Brain microvascular endothelial cell (primary cell): ENCODE measurements at regions not wholly inside any gene's neighbourhood (a gene's known extent, or its start where the extent isn't known, plus 50 kb on each side); places are given as distances from the start of the nearest gene placed in this dataset.

ENCODE experiments used
- DNase-seq: peaks from one replicate; pipeline ENCODE4 v3.0.0-alpha.2; 2020
- H3K27ac ChIP-seq: fragments of 250-450 bp; sonication (Bioruptor Pico); 2 replicates; pipeline ENCODE4 v1.5.1; 2020; ENCODE audit warnings: mild to moderate bottlenecking, moderate library complexity
- H3K27me3 ChIP-seq: fragments of 250-450 bp; sonication (Bioruptor Pico); replicated peaks from 2 replicates; pipeline ENCODE4 v1.5.1; 2020; ENCODE audit warnings: mild to moderate bottlenecking
- H3K36me3 ChIP-seq: fragments of 250-450 bp; sonication (Bioruptor Pico); replicated peaks from 2 replicates; pipeline ENCODE4 v1.5.1; 2020; ENCODE audit warnings: mild to moderate bottlenecking
- H3K4me3 ChIP-seq: 2 replicates; pipeline ENCODE4 v1.5.1; 2011; ENCODE audit warnings: low read depth, mild to moderate bottlenecking, control low read depth, low read length, moderate library complexity
- CTCF ChIP-seq: IDR thresholded peaks from 2 replicates; pipeline ENCODE4 v1.5.1; 2011; ENCODE audit warnings: low read depth, mild to moderate bottlenecking, moderate library complexity, low read length, control low read depth, inconsistent platforms; ENCODE audit errors: missing control alignments
- in situ Hi-C: cut with HindIII; loops from 2 replicates; pipeline ENCODE4 v1.10.0; 2017; ENCODE audit warnings: low sequenced_read_pairs, low pct_ligation_motif_present

- Histone ChIP-seq H3K27me3 (no peaks in the 10 kb centered on the region), H3K4me3 (no peak overlapping the region), H3K36me3 (no peaks in the 10 kb centered on the region), H3K27ac (no peak overlapping the region)
- TF ChIP-seq CTCF, result no peak
- no peak for DNase-seq
- in situ Hi-C loops, result no loop called here
These were observed 147.8 kb downstream of the TLR5 start for GRCh38 chr1:222995236-222995580.

DNA sequence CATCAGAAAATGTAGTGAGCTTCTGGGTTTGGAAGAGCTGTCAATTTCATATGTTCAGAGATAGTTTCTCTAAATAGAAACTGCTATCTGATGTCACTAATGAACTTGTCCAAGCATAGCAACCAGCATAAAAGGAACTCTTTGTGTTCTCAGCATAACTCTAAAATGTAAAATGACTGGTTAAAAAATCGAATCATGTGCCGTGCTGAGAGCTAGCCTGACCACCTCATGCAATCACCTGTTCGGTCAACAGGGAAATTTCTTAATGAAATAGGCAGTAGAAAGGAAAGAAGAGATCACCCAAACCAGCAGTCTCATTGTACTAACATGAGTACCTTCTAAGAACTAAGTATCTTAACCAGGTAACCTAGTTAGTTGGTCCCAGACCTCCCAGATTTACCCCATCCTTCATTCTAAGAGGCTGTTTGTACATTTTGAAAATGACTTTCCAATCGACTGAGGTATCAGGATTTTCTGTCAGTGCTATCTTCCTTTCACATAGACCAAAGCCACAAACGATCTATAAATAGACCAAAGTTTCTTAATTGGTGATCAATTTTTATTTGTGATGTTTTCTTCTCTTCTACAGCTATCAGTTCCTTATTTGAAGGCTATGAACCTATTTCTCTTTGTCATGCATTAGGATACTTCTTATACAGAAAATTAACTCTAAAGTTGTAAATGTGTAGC is 147.3 kb downstream of the TLR5 start:
- H3K36me3 ChIP-seq, result no peaks in the 10 kb centered on the region
- no peak overlapping the region for H3K4me3 ChIP-seq
- in situ Hi-C loops, result no loop called here
- H3K27ac ChIP-seq, result no peak overlapping the region
- TF ChIP-seq CTCF, result no peak
- H3K27me3 ChIP-seq, result no peaks in the 10 kb centered on the region
- no peak for DNase-seq

GRCh38 chr1:222996310-222996975 is 146.6 kb downstream of the TLR5 start:
- Histone ChIP-seq H3K27ac (no peak overlapping the region), H3K4me3 (no peak overlapping the region), H3K27me3 (no peaks in the 10 kb centered on the region), H3K36me3 (no peaks in the 10 kb centered on the region)
- in situ Hi-C loops, result no loop called here
- TF ChIP-seq CTCF, result no peak
- DNase-seq, result no peak

- TF ChIP-seq CTCF, result no peak
- DNase-seq, result no peak
- H3K27ac ChIP-seq, result no peak overlapping the region
- peaks cover 7% of the 10 kb centered on the region for H3K36me3 ChIP-seq
- H3K27me3 ChIP-seq, result no peaks in the 10 kb centered on the region
- H3K4me3 ChIP-seq, result no peak overlapping the region
- in situ Hi-C loops, result no loop called here
These were observed 142.4 kb downstream of the TLR5 start for GRCh38 chr1:223000632-223001031.

- DNase-seq, result no peak
- H3K4me3 ChIP-seq, result no peak overlapping the region
- peak; percentile 75 for TF ChIP-seq CTCF
- H3K27me3 ChIP-seq, result no peaks in the 10 kb centered on the region
- peaks cover 7% of the 10 kb centered on the region for H3K36me3 ChIP-seq
- in situ Hi-C loops, result no loop called here
- no peak overlapping the region for H3K27ac ChIP-seq
These were observed 141.1 kb downstream of the TLR5 start for GRCh38 chr1:223001653-223002634.
